Prostate gland (tissue), 2 donors: ENCODE measurements at regions not wholly inside any gene's neighbourhood (a gene's known extent, or its start where the extent isn't known, plus 50 kb on each side); places are given as distances from the start of the nearest gene placed in this dataset.
"Not testable (repeated sequence)": the region's sequence is repeated elsewhere in the genome, so short reads cannot be mapped to it uniquely, and the experiment has no call there.

Experiments
- DNase-seq: peaks from one replicate; pipeline ENCODE4 v3.0.0-alpha.2; 2019; ENCODE audit warnings: low spot score
- H3K27ac ChIP-seq, 2 donors: fragments of 200-600 bp; sonication (generic); 2 replicates each; pipeline ENCODE4 v1.5.1; 2017 to 2019
- H3K27me3 ChIP-seq: fragments of 200-600 bp; sonication (generic); replicated peaks from 2 replicates; pipeline ENCODE4 v1.5.1; 2019; ENCODE audit not compliant: insufficient read depth
- H3K36me3 ChIP-seq, 2 donors: fragments of 200-600 bp; sonication (generic); 1 replicate in 1 of 2; 2 replicates in 1 of 2; pipeline versions ENCODE4 v1.5.1 to v1.8.1; 2017 to 2019
- H3K4me1 ChIP-seq: fragments of 200-600 bp; sonication (generic); replicated peaks from 2 replicates; pipeline ENCODE4 v1.5.1; 2019
- H3K4me3 ChIP-seq, 2 donors: fragments of 200-600 bp; sonication (generic); 2 replicates each; pipeline ENCODE4 v1.5.1; 2017 to 2019
- H3K9me3 ChIP-seq: fragments of 200-600 bp; sonication (generic); 2 replicates; pipeline ENCODE4 v1.5.1; 2017
- POLR2A ChIP-seq: fragments of 450-650 bp; IDR thresholded peaks from one replicate; pipeline ENCODE4 v1.6.1; 2016; ENCODE audit warnings: antibody characterized with exemption, mild to moderate bottlenecking
- POLR2AphosphoS5 ChIP-seq: sonication (generic); formaldehyde crosslinking; IDR thresholded peaks from one replicate; pipeline ENCODE4 v1.6.1; 2017; ENCODE audit warnings: antibody characterized with exemption
- WGBS: methylation state at CpG from one replicate; pipeline ENCODE4 v1.1.5; 2018; 5-methylcytosine and 5-hydroxymethylcytosine counted together
- intact Hi-C: fragments of 100-400 bp; cut with DNase I; formaldehyde crosslinking; loops from one replicate; pipeline ENCODE4 v1.14.2; 2022
- TF ChIP-seq, protein P1 (sequence below), 4 experiments: fragments of 200-600 bp in 2 of 4; fragments of 450-650 bp in 2 of 4; sonication (generic) in 2 of 4; IDR thresholded peaks; 1 replicate in 3 of 4; 2 replicates in 1 of 4; pipeline ENCODE4 v1.5.1; 2016 to 2019; ENCODE audit warnings: antibody characterized with exemption in 4 of 4, mild to moderate bottlenecking in 2 of 4, moderate library complexity in 2 of 4

DNA sequence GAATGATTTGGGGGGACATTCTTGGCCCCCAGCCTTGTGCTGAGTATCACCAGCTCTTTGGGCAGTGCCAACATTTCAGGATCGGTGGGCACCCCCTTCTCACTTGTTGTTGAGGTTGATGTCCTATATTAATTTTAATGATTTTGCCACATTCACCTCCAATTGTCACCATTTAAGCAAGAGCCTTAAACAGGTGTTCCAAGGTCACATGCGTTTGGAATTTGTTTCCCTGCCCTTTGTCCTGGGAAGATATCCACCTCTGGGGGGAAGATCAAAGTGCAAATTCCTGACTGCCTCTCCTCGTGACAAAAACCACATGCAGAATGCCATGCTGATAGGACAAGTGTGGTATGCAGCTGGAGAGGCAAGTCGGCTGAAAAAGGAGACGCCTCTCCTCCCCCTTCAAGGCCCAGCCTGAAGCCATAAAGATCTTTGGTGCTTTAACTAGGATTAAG lies 72.5 kb upstream of the ID2 start:
- intact Hi-C loops = no loop called here
- no peak for DNase-seq
- H3K9me3 ChIP-seq = no peaks in the 10 kb centered on the region
- H3K27me3 ChIP-seq = no peaks in the 10 kb centered on the region
- 58% methylated on average over 5 of the region's 5 CpGs for WGBS
- TF ChIP-seq, protein P1, sequence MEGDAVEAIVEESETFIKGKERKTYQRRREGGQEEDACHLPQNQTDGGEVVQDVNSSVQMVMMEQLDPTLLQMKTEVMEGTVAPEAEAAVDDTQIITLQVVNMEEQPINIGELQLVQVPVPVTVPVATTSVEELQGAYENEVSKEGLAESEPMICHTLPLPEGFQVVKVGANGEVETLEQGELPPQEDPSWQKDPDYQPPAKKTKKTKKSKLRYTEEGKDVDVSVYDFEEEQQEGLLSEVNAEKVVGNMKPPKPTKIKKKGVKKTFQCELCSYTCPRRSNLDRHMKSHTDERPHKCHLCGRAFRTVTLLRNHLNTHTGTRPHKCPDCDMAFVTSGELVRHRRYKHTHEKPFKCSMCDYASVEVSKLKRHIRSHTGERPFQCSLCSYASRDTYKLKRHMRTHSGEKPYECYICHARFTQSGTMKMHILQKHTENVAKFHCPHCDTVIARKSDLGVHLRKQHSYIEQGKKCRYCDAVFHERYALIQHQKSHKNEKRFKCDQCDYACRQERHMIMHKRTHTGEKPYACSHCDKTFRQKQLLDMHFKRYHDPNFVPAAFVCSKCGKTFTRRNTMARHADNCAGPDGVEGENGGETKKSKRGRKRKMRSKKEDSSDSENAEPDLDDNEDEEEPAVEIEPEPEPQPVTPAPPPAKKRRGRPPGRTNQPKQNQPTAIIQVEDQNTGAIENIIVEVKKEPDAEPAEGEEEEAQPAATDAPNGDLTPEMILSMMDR (IDR thresholded peaks at IDR 0.05) = no peak
- TF ChIP-seq POLR2A = no peak
- no peak for TF ChIP-seq POLR2AphosphoS5
- no peak overlapping the region for H3K27ac ChIP-seq
- no peaks in the 10 kb centered on the region for H3K4me1 ChIP-seq
- no peak overlapping the region for H3K4me3 ChIP-seq
- no peaks in the 10 kb centered on the region for H3K36me3 ChIP-seq

GRCh38 chr2:8610775-8611174 lies 71.1 kb upstream of the ID2 start:
- H3K36me3 ChIP-seq, H3K4me1 ChIP-seq, H3K27me3 ChIP-seq, H3K9me3 ChIP-seq, H3K4me3 ChIP-seq, intact Hi-C loops, H3K27ac ChIP-seq, DNase-seq: not testable (repeated sequence)
- WGBS = 81% methylated on average over 3 of the region's 3 CpGs

- Histone ChIP-seq H3K9me3 (no peaks in the 10 kb centered on the region), H3K4me3 (no peak overlapping the region), H3K27ac (no peak overlapping the region), H3K36me3 (no peaks in the 10 kb centered on the region), H3K4me1 (no peaks in the 10 kb centered on the region), H3K27me3 (no peaks in the 10 kb centered on the region)
- intact Hi-C loops = no loop called here
- TF ChIP-seq POLR2A = no peak
- no peak for TF ChIP-seq POLR2AphosphoS5
- TF ChIP-seq, protein P1 (IDR thresholded peaks at IDR 0.05) = no peak
- 87% methylated on average over 6 of the region's 7 CpGs for WGBS
- no peak for DNase-seq
Observed at GRCh38 chr2:8611246-8611645, 70.6 kb upstream of the ID2 start.

- Histone ChIP-seq H3K27ac (no peak overlapping the region), H3K4me3 (no peak overlapping the region), H3K27me3 (no peaks in the 10 kb centered on the region), H3K36me3 (no peaks in the 10 kb centered on the region), H3K9me3 (no peaks in the 10 kb centered on the region), H3K4me1 (no peaks in the 10 kb centered on the region)
- TF ChIP-seq POLR2AphosphoS5 (no peak), POLR2A (no peak)
- TF ChIP-seq, protein P1 (IDR thresholded peaks at IDR 0.05) = no peak
- 74% methylated on average over 11 of the region's 11 CpGs for WGBS
- no peak for DNase-seq
- intact Hi-C loops = no loop called here
Observed at GRCh38 chr2:8611700-8612099, 70.2 kb upstream of the ID2 start.

DNA sequence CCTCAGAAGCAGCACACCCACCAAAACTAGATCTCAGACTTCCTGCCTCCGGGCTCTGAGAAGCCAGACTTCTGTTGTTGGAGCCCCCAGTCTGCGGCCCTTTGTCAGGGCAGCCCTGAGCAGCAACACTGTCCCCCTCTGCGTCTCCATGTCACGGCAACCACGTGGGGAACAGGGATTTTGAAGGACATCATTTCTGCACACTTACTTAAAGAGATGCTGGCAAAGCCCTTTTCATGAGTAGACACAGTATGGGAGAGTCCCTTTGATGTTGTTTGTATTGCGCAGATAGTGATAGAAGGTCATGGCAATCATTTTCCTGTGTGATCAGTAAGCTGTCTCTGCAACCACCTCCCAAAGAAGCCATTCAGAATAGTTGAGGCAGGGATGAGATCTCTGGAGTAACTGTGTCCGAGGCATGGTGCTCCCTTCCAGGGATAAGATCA lies 69.1 kb upstream of the ID2 start:
- TF ChIP-seq POLR2A (no peak), POLR2AphosphoS5 (no peak)
- TF ChIP-seq, protein P1 (IDR thresholded peaks at IDR 0.05) = no peak
- H3K4me3 ChIP-seq = no peak overlapping the region
- H3K27me3 ChIP-seq = no peaks in the 10 kb centered on the region
- WGBS = 87% methylated on average over 7 of the region's 7 CpGs
- no peaks in the 10 kb centered on the region for H3K9me3 ChIP-seq
- H3K4me1 ChIP-seq = no peaks in the 10 kb centered on the region
- no peaks in the 10 kb centered on the region for H3K36me3 ChIP-seq
- H3K27ac ChIP-seq = no peak overlapping the region
- DNase-seq = no peak
- intact Hi-C loops = no loop called here

DNA sequence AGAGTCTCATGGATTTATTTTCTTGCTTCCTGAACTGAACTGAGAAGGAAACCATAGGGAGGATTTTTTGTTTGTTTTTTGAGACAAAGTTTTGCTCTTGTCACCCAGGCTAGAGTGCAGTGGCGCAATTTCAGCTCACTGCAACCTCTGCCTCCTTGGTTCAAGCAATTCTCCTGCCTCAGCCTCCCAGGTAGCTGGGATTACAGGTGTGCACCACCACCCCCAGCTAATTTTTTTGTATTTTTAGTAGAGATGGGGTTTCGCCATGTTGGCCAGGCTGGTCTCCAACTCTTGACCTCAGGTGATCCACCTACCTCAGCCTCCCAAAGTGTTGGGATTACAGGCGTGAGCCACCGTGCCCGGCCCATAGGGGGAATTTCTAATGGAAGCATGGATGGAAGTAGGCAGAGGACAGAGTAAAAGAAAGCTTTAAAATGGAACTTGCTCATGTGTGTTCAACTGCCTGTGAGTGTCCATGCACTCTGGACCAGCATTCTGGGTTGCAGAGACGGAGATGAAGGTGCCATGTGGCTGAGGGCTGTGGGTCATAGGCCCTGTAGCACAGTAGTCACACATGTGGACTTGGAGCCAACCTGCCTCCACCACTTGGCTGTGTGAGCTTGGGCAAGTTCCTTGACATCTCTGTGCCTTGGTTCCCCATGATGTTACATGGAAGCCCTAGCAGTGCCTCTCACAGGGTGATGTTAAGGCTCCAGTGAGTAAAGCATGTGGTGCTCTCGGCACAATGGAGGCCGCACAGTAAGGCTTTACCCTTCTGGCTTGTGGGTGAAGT lies 68.5 kb upstream of the ID2 start:
- H3K4me1 ChIP-seq, intact Hi-C loops, H3K27ac ChIP-seq, H3K27me3 ChIP-seq, H3K36me3 ChIP-seq, H3K9me3 ChIP-seq, H3K4me3 ChIP-seq, DNase-seq: not testable (repeated sequence)
- WGBS = over 99% methylated on average over 8 of the region's 8 CpGs
